ENCODE measurements at regions not wholly inside any gene's neighbourhood (a gene's known extent, or its start where the extent isn't known, plus 50 kb on each side); places are given as distances from the start of the nearest gene placed in this dataset.

GRCh38 chr2:211093743-211094303, 537.4 kb downstream of the CPS1 start:
- no peak overlapping the region for H3K4me3 ChIP-seq (ENCODE audit: low read depth, low read length)
- ChIA-PET CTCF (no interaction called here), POLR2A (no interaction called here)
- no peak for DNase-seq (ENCODE audit: low read depth, low spot score)
- no peak for TF ChIP-seq CTCF (IDR thresholded peaks at IDR 0.05; ENCODE audit: insufficient read depth, low read length, missing control alignments)

- H3K4me3 ChIP-seq (ENCODE audit: low read depth, low read length) = no peak overlapping the region
- no peak for DNase-seq (ENCODE audit: low read depth, low spot score)
- CTCF ChIA-PET = no interaction called here
- POLR2A ChIA-PET = no interaction called here
- no peak for TF ChIP-seq CTCF (IDR thresholded peaks at IDR 0.05; ENCODE audit: insufficient read depth, low read length, missing control alignments)
Observed at GRCh38 chr2:211103989-211104388, 547.6 kb downstream of the CPS1 start.

GRCh38 chr2:211113334-211114175, 557.2 kb downstream of the CPS1 start:
- CTCF ChIA-PET = no interaction called here
- DNase-seq (ENCODE audit: low read depth, low spot score) = no peak
- TF ChIP-seq CTCF (IDR thresholded peaks at IDR 0.05; ENCODE audit: insufficient read depth, low read length, missing control alignments) = no peak
- H3K4me3 ChIP-seq (ENCODE audit: low read depth, low read length) = no peak overlapping the region
- POLR2A ChIA-PET = no interaction called here

GRCh38 chr2:211114826-211115455, 558.5 kb downstream of the CPS1 start:
- POLR2A ChIA-PET = no interaction called here
- CTCF ChIA-PET = no interaction called here
- no peak overlapping the region for H3K4me3 ChIP-seq (ENCODE audit: low read depth, low read length)
- TF ChIP-seq CTCF (IDR thresholded peaks at IDR 0.05; ENCODE audit: insufficient read depth, low read length, missing control alignments) = no peak
- DNase-seq (ENCODE audit: low read depth, low spot score) = no peak

GRCh38 chr2:211117026-211117425, 560.6 kb downstream of the CPS1 start:
- DNase-seq (ENCODE audit: low read depth, low spot score) = no peak
- no peak overlapping the region for H3K4me3 ChIP-seq (ENCODE audit: low read depth, low read length)
- ChIA-PET POLR2A (no interaction called here), CTCF (no interaction called here)
- no peak for TF ChIP-seq CTCF (IDR thresholded peaks at IDR 0.05; ENCODE audit: insufficient read depth, low read length, missing control alignments)

GRCh38 chr2:211126256-211126655, 569.9 kb downstream of the CPS1 start:
- DNase-seq (ENCODE audit: low read depth, low spot score) = no peak
- ChIA-PET POLR2A (no interaction called here), CTCF (no interaction called here)
- no peak overlapping the region for H3K4me3 ChIP-seq (ENCODE audit: low read depth, low read length)
- TF ChIP-seq CTCF (IDR thresholded peaks at IDR 0.05; ENCODE audit: insufficient read depth, low read length, missing control alignments) = no peak
